Activated T-cell treated with anti-CD3 and anti-CD28 coated beads, Interleukin-2, amount 50 U/mL, for 72 hours (primary cell): ENCODE measurements at regions not wholly inside any gene's neighbourhood (a gene's known extent, or its start where the extent isn't known, plus 50 kb on each side); places are given as distances from the start of the nearest gene placed in this dataset.

Source experiments
- ATAC-seq, 2 donors: fragments of 150-1000 bp; cut with Tn5 transposase; replicated peaks in 1 of 2; 2 replicates each; pipeline ENCODE4 v1.10.0; 2021; ENCODE audit warnings: moderate library complexity in 2 of 2, mild to moderate bottlenecking in 1 of 2
- DNase-seq, 2 donors: peaks; one replicate each; pipeline ENCODE4 v3.0.0; 2021 to 2022; ENCODE audit warnings: mixed read lengths in 1 of 2
- H3K27ac Mint-ChIP-seq: one replicate; pipeline ENCODE4 v1.8.0; 2022; ENCODE audit warnings: mild to moderate bottlenecking, moderate library complexity, mixed read lengths
- H3K27me3 Mint-ChIP-seq: one replicate; pipeline ENCODE4 v1.8.0; 2022; ENCODE audit warnings: low read depth, mixed read lengths
- H3K36me3 Mint-ChIP-seq, 2 donors: one replicate each; pipeline ENCODE4 v1.8.0; 2022; ENCODE audit warnings: mixed read lengths in 2 of 2, mild to moderate bottlenecking in 1 of 2; ENCODE audit not compliant: insufficient read depth in 2 of 2
- H3K4me1 Mint-ChIP-seq: one replicate; pipeline ENCODE4 v1.8.0; 2022; ENCODE audit warnings: low read depth, mixed read lengths
- H3K4me3 Mint-ChIP-seq, 2 donors: one replicate each; pipeline ENCODE4 v1.8.0; 2022; ENCODE audit warnings: mild to moderate bottlenecking in 2 of 2, mixed read lengths in 2 of 2, moderate library complexity in 2 of 2
- H3K9me3 Mint-ChIP-seq, 2 donors: one replicate each; pipeline ENCODE4 v1.8.0; 2022; ENCODE audit warnings: mixed read lengths in 2 of 2

- Mint-ChIP-seq H3K4me3 (no peak overlapping the region), H3K4me1 (peaks cover 33% of the 10 kb centered on the region), H3K27ac (no peak overlapping the region), H3K9me3 (peaks cover 9 to 19% of the 10 kb centered on the region in 2 donors), H3K36me3 (peaks cover 9 to 25% of the 10 kb centered on the region in 2 donors), H3K27me3 (no peaks in the 10 kb centered on the region)
- ATAC-seq (no peak), DNase-seq (no peak)
These were observed 622.6 kb upstream of the ID2 start for GRCh38 chr2:8059255-8059654.

- peaks cover 32% of the 10 kb centered on the region for H3K4me1 Mint-ChIP-seq
- H3K4me3 Mint-ChIP-seq: no peak overlapping the region
- H3K27me3 Mint-ChIP-seq: no peaks in the 10 kb centered on the region
- ATAC-seq (no peak), DNase-seq (no peak)
- peak overlapping the region; percentile 17 for H3K27ac Mint-ChIP-seq
- peaks cover 13 to 28% of the 10 kb centered on the region in 2 donors for H3K36me3 Mint-ChIP-seq
- peaks cover 13 to 21% of the 10 kb centered on the region in 2 donors for H3K9me3 Mint-ChIP-seq
These were observed 622.1 kb upstream of the ID2 start for GRCh38 chr2:8059794-8060193.

- H3K4me1 Mint-ChIP-seq: peaks cover 32% of the 10 kb centered on the region
- no peak for ATAC-seq
- H3K36me3 Mint-ChIP-seq: peaks cover 14 to 32% of the 10 kb centered on the region in 2 donors
- H3K4me3 Mint-ChIP-seq: no peak overlapping the region
- H3K27me3 Mint-ChIP-seq: no peaks in the 10 kb centered on the region
- H3K27ac Mint-ChIP-seq: no peak overlapping the region
- H3K9me3 Mint-ChIP-seq: peaks cover 15 to 19% of the 10 kb centered on the region in 2 donors
- DNase-seq: no peak
These were observed 620.6 kb upstream of the ID2 start for GRCh38 chr2:8061219-8061618.

GRCh38 chr2:8064603-8065002 lies 617.3 kb upstream of the ID2 start:
- DNase-seq (no peak), ATAC-seq (no peak)
- Mint-ChIP-seq H3K27ac (peak overlapping the region; percentile 72), H3K36me3 (peaks cover 11 to 21% of the 10 kb centered on the region in 2 donors), H3K4me1 (peaks cover 15% of the 10 kb centered on the region), H3K4me3 (no peak overlapping the region), H3K27me3 (no peaks in the 10 kb centered on the region), H3K9me3 (peaks cover 11 to 14% of the 10 kb centered on the region in 2 donors)

- peaks cover 10% of the 10 kb centered on the region for H3K4me1 Mint-ChIP-seq
- no peak for DNase-seq
- peaks cover 11 to 21% of the 10 kb centered on the region in 2 donors for H3K36me3 Mint-ChIP-seq
- H3K4me3 Mint-ChIP-seq: no peak overlapping the region
- no peak overlapping the region for H3K27ac Mint-ChIP-seq
- peaks cover 11 to 14% of the 10 kb centered on the region in 2 donors for H3K9me3 Mint-ChIP-seq
- no peaks in the 10 kb centered on the region for H3K27me3 Mint-ChIP-seq
- ATAC-seq: no peak
These were observed 616.7 kb upstream of the ID2 start for GRCh38 chr2:8065191-8065590.

- no peak for DNase-seq
- Mint-ChIP-seq H3K27me3 (no peaks in the 10 kb centered on the region), H3K36me3 (peaks cover 11 to 21% of the 10 kb centered on the region in 2 donors), H3K4me1 (peaks cover 10% of the 10 kb centered on the region), H3K27ac (no peak overlapping the region), H3K9me3 (peaks cover 11 to 12% of the 10 kb centered on the region in 2 donors), H3K4me3 (no peak overlapping the region)
- ATAC-seq: no peak
These were observed 614.0 kb upstream of the ID2 start for GRCh38 chr2:8067784-8068336.

- Mint-ChIP-seq H3K4me1 (peaks cover 24% of the 10 kb centered on the region), H3K27me3 (no peaks in the 10 kb centered on the region), H3K36me3 (peaks cover 13 to 15% of the 10 kb centered on the region in 2 donors), H3K4me3 (no peak overlapping the region), H3K27ac (no peak overlapping the region), H3K9me3 (peaks cover 11 to 14% of the 10 kb centered on the region in 2 donors)
- DNase-seq: no peak
- no peak for ATAC-seq
These were observed 608.9 kb upstream of the ID2 start for GRCh38 chr2:8072907-8073306.

GRCh38 chr2:8073916-8074315 lies 607.9 kb upstream of the ID2 start:
- no peak for ATAC-seq
- peaks cover 24% of the 10 kb centered on the region for H3K4me1 Mint-ChIP-seq
- no peaks in the 10 kb centered on the region for H3K27me3 Mint-ChIP-seq
- DNase-seq: no peak
- H3K9me3 Mint-ChIP-seq: peaks cover 17 to 18% of the 10 kb centered on the region in 2 donors
- H3K4me3 Mint-ChIP-seq: no peak overlapping the region
- peaks cover 17 to 23% of the 10 kb centered on the region in 2 donors for H3K36me3 Mint-ChIP-seq
- no peak overlapping the region for H3K27ac Mint-ChIP-seq

- Mint-ChIP-seq H3K27me3 (no peaks in the 10 kb centered on the region), H3K36me3 (peaks cover 17 to 25% of the 10 kb centered on the region in 2 donors), H3K9me3 (peaks cover 17 to 18% of the 10 kb centered on the region in 2 donors), H3K27ac (no peak overlapping the region), H3K4me1 (peaks cover 14% of the 10 kb centered on the region), H3K4me3 (no peak overlapping the region)
- DNase-seq (no peak), ATAC-seq (peak in 1 of 2 donors; percentile 38)
These were observed 605.2 kb upstream of the ID2 start for GRCh38 chr2:8076448-8077342.

- no peak for ATAC-seq
- peaks cover 17 to 28% of the 10 kb centered on the region in 2 donors for H3K36me3 Mint-ChIP-seq
- no peak overlapping the region for H3K4me3 Mint-ChIP-seq
- H3K27me3 Mint-ChIP-seq: no peaks in the 10 kb centered on the region
- H3K27ac Mint-ChIP-seq: no peak overlapping the region
- peaks cover 18 to 22% of the 10 kb centered on the region in 2 donors for H3K9me3 Mint-ChIP-seq
- peaks cover 27% of the 10 kb centered on the region for H3K4me1 Mint-ChIP-seq
- no peak for DNase-seq
These were observed 603.2 kb upstream of the ID2 start for GRCh38 chr2:8078705-8079104.

- H3K9me3 Mint-ChIP-seq: peaks cover 18 to 22% of the 10 kb centered on the region in 2 donors
- H3K4me3 Mint-ChIP-seq: no peak overlapping the region
- H3K27ac Mint-ChIP-seq: no peak overlapping the region
- peaks cover 22 to 26% of the 10 kb centered on the region in 2 donors for H3K36me3 Mint-ChIP-seq
- no peaks in the 10 kb centered on the region for H3K27me3 Mint-ChIP-seq
- peaks cover 27% of the 10 kb centered on the region for H3K4me1 Mint-ChIP-seq
- ATAC-seq: no peak
- DNase-seq: no peak
These were observed 601.8 kb upstream of the ID2 start for GRCh38 chr2:8080063-8080462.

- peaks cover 25% of the 10 kb centered on the region for H3K4me1 Mint-ChIP-seq
- peaks cover 18 to 24% of the 10 kb centered on the region in 2 donors for H3K36me3 Mint-ChIP-seq
- H3K9me3 Mint-ChIP-seq: peaks cover 15 to 18% of the 10 kb centered on the region in 2 donors
- no peak overlapping the region for H3K4me3 Mint-ChIP-seq
- DNase-seq (no peak), ATAC-seq (no peak)
- H3K27ac Mint-ChIP-seq: no peak overlapping the region
- no peaks in the 10 kb centered on the region for H3K27me3 Mint-ChIP-seq
These were observed 600.7 kb upstream of the ID2 start for GRCh38 chr2:8081130-8081529.

- Mint-ChIP-seq H3K9me3 (peaks cover 5 to 11% of the 10 kb centered on the region in 2 donors), H3K36me3 (peaks cover 10 to 14% of the 10 kb centered on the region in 2 donors), H3K27me3 (no peaks in the 10 kb centered on the region), H3K27ac (no peak overlapping the region), H3K4me3 (no peak overlapping the region), H3K4me1 (peaks cover 18% of the 10 kb centered on the region)
- DNase-seq (no peak), ATAC-seq (no peak)
These were observed 599.0 kb upstream of the ID2 start for GRCh38 chr2:8082840-8083239.
